NCI-H1694 treated with DMSO at 0.1 percent for 48 hours (cell line): ENCODE measurements at regions not wholly inside any gene's neighbourhood (a gene's known extent, or its start where the extent isn't known, plus 50 kb on each side); places are given as distances from the start of the nearest gene placed in this dataset.
"Not testable (repeated sequence)": the region's sequence is repeated elsewhere in the genome, so short reads cannot be mapped to it uniquely, and the experiment has no call there.

ENCODE experiments used
- DNase-seq: peaks from one replicate; lab custom pipeline; 2025; lab: John Stamatoyannopoulos, UW

- no peak for DNase-seq
Measured at GRCh38 chr3:8424281-8424680, 77.3 kb upstream of the LMCD1 start.

GRCh38 chr3:8436661-8437287 lies 64.8 kb upstream of the LMCD1 start:
- DNase-seq, result no peak

GRCh38 chr3:8438507-8439079 lies 63.0 kb upstream of the LMCD1 start:
- DNase-seq, result no peak

- DNase-seq, result not testable (repeated sequence)
Measured at GRCh38 chr3:8440142-8440541, 61.5 kb upstream of the LMCD1 start.

- DNase-seq, result no peak
Measured at GRCh38 chr3:8441969-8442559, 59.6 kb upstream of the LMCD1 start.

- no peak for DNase-seq
Measured at GRCh38 chr3:8442993-8443650, 58.5 kb upstream of the LMCD1 start.

GRCh38 chr3:8443829-8444791 lies 57.5 kb upstream of the LMCD1 start:
- no peak for DNase-seq

GRCh38 chr3:8444883-8445282 lies 56.7 kb upstream of the LMCD1 start:
- no peak for DNase-seq

- DNase-seq, result no peak
Measured at GRCh38 chr3:8445861-8446260, 55.8 kb upstream of the LMCD1 start.

GRCh38 chr3:8446845-8447244 lies 54.8 kb upstream of the LMCD1 start:
- no peak for DNase-seq

- no peak for DNase-seq
Measured at GRCh38 chr3:8450618-8451017, 51.0 kb upstream of the LMCD1 start.

- no peak for DNase-seq
Measured at GRCh38 chr3:8451696-8452095, 49.9 kb upstream of the LMCD1 start.
